ENCODE measurements at regions not wholly inside any gene's neighbourhood (a gene's known extent, or its start where the extent isn't known, plus 50 kb on each side); places are given as distances from the start of the nearest gene placed in this dataset.

- Histone ChIP-seq H3K4me1 (ENCODE audit: control insufficient read depth, insufficient read depth, low read length) (no peaks in the 10 kb centered on the region), H3K9me3 (ENCODE audit: control insufficient read depth, insufficient read depth, low read length) (no peaks in the 10 kb centered on the region), H3K27ac (ENCODE audit: low read length) (no peak overlapping the region), H3K36me3 (ENCODE audit: control insufficient read depth, insufficient read depth, low read length) (no peaks in the 10 kb centered on the region), H3K27me3 (ENCODE audit: control insufficient read depth, insufficient read depth, low read length) (no peaks in the 10 kb centered on the region), H3K4me3 (ENCODE audit: low read length) (no peak overlapping the region)
- DNase-seq (ENCODE audit: low read depth, low spot score) = no peak
- no CpG with 5 or more reads among the region's 10 CpGs for WGBS (ENCODE audit: insufficient coverage, insufficient read length)
Measured at GRCh38 chr14:96723946-96724345, 73.2 kb upstream of the VRK1 start.

- Histone ChIP-seq H3K27ac (ENCODE audit: low read length) (no peak overlapping the region), H3K36me3 (ENCODE audit: control insufficient read depth, insufficient read depth, low read length) (no peaks in the 10 kb centered on the region), H3K4me1 (ENCODE audit: control insufficient read depth, insufficient read depth, low read length) (no peaks in the 10 kb centered on the region), H3K27me3 (ENCODE audit: control insufficient read depth, insufficient read depth, low read length) (no peaks in the 10 kb centered on the region), H3K9me3 (ENCODE audit: control insufficient read depth, insufficient read depth, low read length) (no peaks in the 10 kb centered on the region), H3K4me3 (ENCODE audit: low read length) (no peak overlapping the region)
- DNase-seq (ENCODE audit: low read depth, low spot score) = no peak
- no CpG with 5 or more reads among the region's 8 CpGs for WGBS (ENCODE audit: insufficient coverage, insufficient read length)
Measured at GRCh38 chr14:96725232-96725631, 72.0 kb upstream of the VRK1 start.

DNA sequence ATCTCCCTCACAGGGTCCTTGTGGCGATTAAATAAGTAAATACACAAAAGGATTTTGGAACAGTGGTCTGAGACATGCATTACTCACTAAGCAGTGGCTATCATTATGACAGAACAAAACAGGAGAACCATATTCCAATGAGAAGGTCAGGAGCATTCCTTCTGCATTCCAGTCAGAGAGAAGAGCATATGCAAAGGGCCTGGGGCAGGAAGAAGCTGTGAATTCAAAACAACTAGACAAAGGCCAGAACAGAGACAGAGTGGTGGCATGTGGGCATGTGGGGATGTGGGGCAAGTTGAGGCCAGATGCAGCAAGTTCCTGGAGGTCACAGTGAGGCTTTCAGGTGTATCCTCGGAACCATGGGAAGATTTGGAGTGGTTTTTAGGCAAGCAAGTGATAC is 70.1 kb upstream of the VRK1 start:
- H3K27ac ChIP-seq (ENCODE audit: low read length) = no peak overlapping the region
- no peak for DNase-seq (ENCODE audit: low read depth, low spot score)
- no CpG with 5 or more reads among the region's 2 CpGs for WGBS (ENCODE audit: insufficient coverage, insufficient read length)
- no peaks in the 10 kb centered on the region for H3K27me3 ChIP-seq (ENCODE audit: control insufficient read depth, insufficient read depth, low read length)
- H3K9me3 ChIP-seq (ENCODE audit: control insufficient read depth, insufficient read depth, low read length) = no peaks in the 10 kb centered on the region
- H3K4me1 ChIP-seq (ENCODE audit: control insufficient read depth, insufficient read depth, low read length) = no peaks in the 10 kb centered on the region
- H3K4me3 ChIP-seq (ENCODE audit: low read length) = no peak overlapping the region
- no peaks in the 10 kb centered on the region for H3K36me3 ChIP-seq (ENCODE audit: control insufficient read depth, insufficient read depth, low read length)

DNA sequence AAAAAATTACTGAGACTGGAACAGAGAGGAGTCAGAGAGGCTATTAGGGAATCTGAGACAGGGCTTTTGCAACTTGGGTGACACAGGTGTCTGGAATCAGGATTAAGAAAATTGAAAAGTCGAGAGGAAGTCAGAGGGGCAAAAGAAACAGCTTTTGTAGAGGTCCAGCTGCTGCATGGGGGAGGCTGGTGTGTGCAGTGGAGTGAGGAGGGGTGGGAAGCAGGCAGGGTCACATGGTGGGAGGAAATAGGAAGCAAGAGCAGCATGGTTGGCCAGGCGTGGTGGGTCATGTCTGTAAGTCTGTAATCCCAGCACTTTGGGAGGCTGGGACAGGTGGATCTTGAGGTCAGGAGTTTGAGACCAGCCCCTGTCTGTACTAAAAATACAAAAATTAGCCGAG is 69.7 kb upstream of the VRK1 start:
- Histone ChIP-seq H3K27ac (ENCODE audit: low read length) (no peak overlapping the region), H3K27me3 (ENCODE audit: control insufficient read depth, insufficient read depth, low read length) (no peaks in the 10 kb centered on the region)
- WGBS (ENCODE audit: insufficient coverage, insufficient read length) = no CpG with 5 or more reads among the region's 3 CpGs

GRCh38 chr14:96727980-96728717 is 69.0 kb upstream of the VRK1 start:
- no CpG with 5 or more reads among the region's 11 CpGs for WGBS (ENCODE audit: insufficient coverage, insufficient read length)
- no peaks in the 10 kb centered on the region for H3K27me3 ChIP-seq (ENCODE audit: control insufficient read depth, insufficient read depth, low read length)
- DNase-seq (ENCODE audit: low read depth, low spot score) = no peak

More for the DNA sequence above, 69.7 kb upstream of the VRK1 start:
- no peak overlapping the region for H3K4me3 ChIP-seq (ENCODE audit: low read length)
- no peaks in the 10 kb centered on the region for H3K4me1 ChIP-seq (ENCODE audit: control insufficient read depth, insufficient read depth, low read length)
- H3K9me3 ChIP-seq (ENCODE audit: control insufficient read depth, insufficient read depth, low read length) = no peaks in the 10 kb centered on the region
- no peak for DNase-seq (ENCODE audit: low read depth, low spot score)
- H3K36me3 ChIP-seq (ENCODE audit: control insufficient read depth, insufficient read depth, low read length) = no peaks in the 10 kb centered on the region

DNA sequence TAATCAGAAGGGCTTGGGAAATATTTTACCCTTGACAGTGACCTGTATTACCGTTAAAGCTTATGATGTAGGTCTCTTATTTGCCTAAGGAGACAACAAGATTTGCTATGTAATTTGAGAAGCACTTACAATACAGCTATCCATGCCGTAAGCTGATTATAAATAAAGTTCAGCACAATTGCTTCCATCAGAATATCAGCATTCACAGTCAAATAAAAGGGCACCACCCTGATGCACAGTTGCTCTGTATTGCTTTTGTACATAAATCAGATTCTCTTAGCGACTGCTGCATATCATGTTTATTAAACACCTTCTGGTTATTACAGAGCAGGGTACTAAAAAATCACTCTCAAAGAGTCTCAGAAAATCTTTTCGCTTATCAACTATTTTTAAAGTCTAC is 67.3 kb upstream of the VRK1 start:
- Histone ChIP-seq H3K36me3 (ENCODE audit: control insufficient read depth, insufficient read depth, low read length) (no peaks in the 10 kb centered on the region), H3K9me3 (ENCODE audit: control insufficient read depth, insufficient read depth, low read length) (no peaks in the 10 kb centered on the region), H3K27ac (ENCODE audit: low read length) (no peak overlapping the region), H3K27me3 (ENCODE audit: control insufficient read depth, insufficient read depth, low read length) (no peaks in the 10 kb centered on the region), H3K4me3 (ENCODE audit: low read length) (no peak overlapping the region), H3K4me1 (ENCODE audit: control insufficient read depth, insufficient read depth, low read length) (no peaks in the 10 kb centered on the region)
- WGBS (ENCODE audit: insufficient coverage, insufficient read length) = no CpG with 5 or more reads among the region's 4 CpGs
- no peak for DNase-seq (ENCODE audit: low read depth, low spot score)

More at GRCh38 chr14:96727980-96728717, 69.0 kb upstream of the VRK1 start:
- Histone ChIP-seq H3K9me3 (ENCODE audit: control insufficient read depth, insufficient read depth, low read length) (no peaks in the 10 kb centered on the region), H3K27ac (ENCODE audit: low read length) (no peak overlapping the region), H3K36me3 (ENCODE audit: control insufficient read depth, insufficient read depth, low read length) (no peaks in the 10 kb centered on the region), H3K4me1 (ENCODE audit: control insufficient read depth, insufficient read depth, low read length) (no peaks in the 10 kb centered on the region), H3K4me3 (ENCODE audit: low read length) (no peak overlapping the region)

- H3K9me3 ChIP-seq (ENCODE audit: control insufficient read depth, insufficient read depth, low read length) = no peaks in the 10 kb centered on the region
- H3K27me3 ChIP-seq (ENCODE audit: control insufficient read depth, insufficient read depth, low read length) = no peaks in the 10 kb centered on the region
- no peak overlapping the region for H3K4me3 ChIP-seq (ENCODE audit: low read length)
- no peak for DNase-seq (ENCODE audit: low read depth, low spot score)
- H3K36me3 ChIP-seq (ENCODE audit: control insufficient read depth, insufficient read depth, low read length) = no peaks in the 10 kb centered on the region
- H3K4me1 ChIP-seq (ENCODE audit: control insufficient read depth, insufficient read depth, low read length) = no peaks in the 10 kb centered on the region
- no CpG with 5 or more reads among the region's 7 CpGs for WGBS (ENCODE audit: insufficient coverage, insufficient read length)
- no peak overlapping the region for H3K27ac ChIP-seq (ENCODE audit: low read length)
Measured at GRCh38 chr14:96730386-96730785, 66.8 kb upstream of the VRK1 start.

DNA sequence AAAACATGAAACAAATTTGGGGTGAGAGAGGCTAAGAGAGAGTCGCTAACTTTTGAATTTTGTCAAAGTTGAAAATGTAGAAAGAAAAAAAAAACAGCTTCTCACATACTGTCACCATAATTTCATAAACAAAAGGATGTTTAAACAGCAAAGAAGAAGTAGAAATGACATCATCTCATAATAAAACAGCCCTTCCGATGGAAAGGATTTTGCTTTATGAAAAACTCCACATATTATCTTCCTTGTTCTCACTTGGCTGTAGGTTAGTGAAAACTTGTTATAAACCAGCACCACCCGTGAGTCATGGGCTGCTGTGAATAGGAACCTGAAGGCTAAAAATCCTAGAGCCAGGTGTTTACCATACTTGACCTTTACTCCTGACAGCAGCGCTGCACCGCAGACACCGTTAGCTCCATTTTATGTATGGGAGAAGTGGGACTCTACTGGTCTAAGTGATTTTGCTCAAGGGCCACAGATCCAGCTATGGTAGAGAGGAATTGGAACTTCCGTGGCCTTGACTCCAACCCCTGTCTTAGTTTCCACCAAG is 63.0 kb upstream of the VRK1 start:
- Histone ChIP-seq H3K4me1 (ENCODE audit: control insufficient read depth, insufficient read depth, low read length) (no peaks in the 10 kb centered on the region), H3K9me3 (ENCODE audit: control insufficient read depth, insufficient read depth, low read length) (no peaks in the 10 kb centered on the region), H3K36me3 (ENCODE audit: control insufficient read depth, insufficient read depth, low read length) (no peaks in the 10 kb centered on the region), H3K27ac (ENCODE audit: low read length) (no peak overlapping the region), H3K4me3 (ENCODE audit: low read length) (no peak overlapping the region), H3K27me3 (ENCODE audit: control insufficient read depth, insufficient read depth, low read length) (no peaks in the 10 kb centered on the region)
- WGBS (ENCODE audit: insufficient coverage, insufficient read length) = no CpG with 5 or more reads among the region's 7 CpGs
- no peak for DNase-seq (ENCODE audit: low read depth, low spot score)

- Histone ChIP-seq H3K27ac (ENCODE audit: low read length) (no peak overlapping the region), H3K36me3 (ENCODE audit: control insufficient read depth, insufficient read depth, low read length) (no peaks in the 10 kb centered on the region), H3K9me3 (ENCODE audit: control insufficient read depth, insufficient read depth, low read length) (no peaks in the 10 kb centered on the region), H3K4me1 (ENCODE audit: control insufficient read depth, insufficient read depth, low read length) (no peaks in the 10 kb centered on the region), H3K27me3 (ENCODE audit: control insufficient read depth, insufficient read depth, low read length) (no peaks in the 10 kb centered on the region), H3K4me3 (ENCODE audit: low read length) (no peak overlapping the region)
- WGBS (ENCODE audit: insufficient coverage, insufficient read length) = no CpG with 5 or more reads among the region's 5 CpGs
- DNase-seq (ENCODE audit: low read depth, low spot score) = no peak
Measured at GRCh38 chr14:96735526-96735925, 61.7 kb upstream of the VRK1 start.

GRCh38 chr14:96736439-96736838 is 60.7 kb upstream of the VRK1 start:
- H3K9me3 ChIP-seq (ENCODE audit: control insufficient read depth, insufficient read depth, low read length) = no peaks in the 10 kb centered on the region
- no CpG with 5 or more reads among the region's 12 CpGs for WGBS (ENCODE audit: insufficient coverage, insufficient read length)
- no peak overlapping the region for H3K27ac ChIP-seq (ENCODE audit: low read length)
- DNase-seq (ENCODE audit: low read depth, low spot score) = no peak
- H3K36me3 ChIP-seq (ENCODE audit: control insufficient read depth, insufficient read depth, low read length) = no peaks in the 10 kb centered on the region
- H3K27me3 ChIP-seq (ENCODE audit: control insufficient read depth, insufficient read depth, low read length) = no peaks in the 10 kb centered on the region
- H3K4me3 ChIP-seq (ENCODE audit: low read length) = no peak overlapping the region
- H3K4me1 ChIP-seq (ENCODE audit: control insufficient read depth, insufficient read depth, low read length) = no peaks in the 10 kb centered on the region

DNA sequence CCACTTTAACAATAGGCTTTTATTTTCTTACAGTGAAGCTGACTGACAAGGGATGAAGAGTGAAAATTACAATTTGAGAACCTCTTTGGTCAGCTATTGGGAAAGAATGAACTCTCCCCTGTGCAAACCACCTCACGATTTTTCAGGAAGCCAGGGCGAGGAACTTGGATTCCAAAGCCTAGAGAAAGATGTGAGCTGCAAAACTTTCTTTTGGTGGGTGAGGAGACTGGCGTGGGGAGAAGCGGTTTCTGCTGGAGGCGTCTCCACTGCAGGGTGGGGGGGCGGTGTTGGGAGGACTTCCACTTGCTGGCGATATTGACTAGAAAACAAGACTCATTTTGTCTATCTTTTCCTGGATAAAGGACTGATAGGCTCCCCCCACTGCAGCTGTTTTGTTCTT is 59.3 kb upstream of the VRK1 start:
- Histone ChIP-seq H3K4me1 (ENCODE audit: control insufficient read depth, insufficient read depth, low read length) (no peaks in the 10 kb centered on the region), H3K4me3 (ENCODE audit: low read length) (no peak overlapping the region), H3K9me3 (ENCODE audit: control insufficient read depth, insufficient read depth, low read length) (no peaks in the 10 kb centered on the region), H3K27me3 (ENCODE audit: control insufficient read depth, insufficient read depth, low read length) (no peaks in the 10 kb centered on the region), H3K27ac (ENCODE audit: low read length) (no peak overlapping the region), H3K36me3 (ENCODE audit: control insufficient read depth, insufficient read depth, low read length) (no peaks in the 10 kb centered on the region)
- WGBS (ENCODE audit: insufficient coverage, insufficient read length) = no CpG with 5 or more reads among the region's 7 CpGs
- no peak for DNase-seq (ENCODE audit: low read depth, low spot score)
